ENCODE measurements at regions not wholly inside any gene's neighbourhood (a gene's known extent, or its start where the extent isn't known, plus 50 kb on each side); places are given as distances from the start of the nearest gene placed in this dataset.

GRCh38 chr5:67490543-67491321, 294.1 kb upstream of the CD180 start:
- FAIRE-seq: no peak

- FAIRE-seq: no peak
Measured at GRCh38 chr5:67488885-67489284, 292.3 kb upstream of the CD180 start.

GRCh38 chr5:67487862-67488261, 291.3 kb upstream of the CD180 start:
- no peak for FAIRE-seq

- FAIRE-seq: no peak
Measured at GRCh38 chr5:67483453-67484030, 286.9 kb upstream of the CD180 start.

GRCh38 chr5:67481362-67481761, 284.8 kb upstream of the CD180 start:
- no peak for FAIRE-seq

GRCh38 chr5:67478337-67478736, 281.7 kb upstream of the CD180 start:
- no peak for FAIRE-seq

- no peak for FAIRE-seq
Measured at GRCh38 chr5:67476995-67477394, 280.4 kb upstream of the CD180 start.

GRCh38 chr5:67476531-67476930, 279.9 kb upstream of the CD180 start:
- no peak for FAIRE-seq

GRCh38 chr5:67475489-67475888, 278.9 kb upstream of the CD180 start:
- no peak for FAIRE-seq

GRCh38 chr5:67474597-67475238, 278.1 kb upstream of the CD180 start:
- FAIRE-seq: no peak

GRCh38 chr5:67467110-67467509, 270.5 kb upstream of the CD180 start:
- no peak for FAIRE-seq

- FAIRE-seq: no peak
Measured at GRCh38 chr5:67465537-67466207, 269.1 kb upstream of the CD180 start.

GRCh38 chr5:67462147-67462546, 265.5 kb upstream of the CD180 start:
- no peak for FAIRE-seq

GRCh38 chr5:67459253-67459652, 262.7 kb upstream of the CD180 start:
- FAIRE-seq: no peak

- no peak for FAIRE-seq
Measured at GRCh38 chr5:67455970-67456369, 259.4 kb upstream of the CD180 start.

- no peak for FAIRE-seq
Measured at GRCh38 chr5:67454957-67455561, 258.5 kb upstream of the CD180 start.

- no peak for FAIRE-seq
Measured at GRCh38 chr5:67453111-67453905, 256.7 kb upstream of the CD180 start.

- no peak for FAIRE-seq
Measured at GRCh38 chr5:67451640-67452279, 255.2 kb upstream of the CD180 start.

- no peak for FAIRE-seq
Measured at GRCh38 chr5:67447732-67448131, 251.1 kb upstream of the CD180 start.

GRCh38 chr5:67437905-67438845, 241.6 kb upstream of the CD180 start:
- no peak for FAIRE-seq

GRCh38 chr5:67435032-67435431, 238.4 kb upstream of the CD180 start:
- FAIRE-seq: no peak
